SK-N-SH (cell line): ENCODE measurements at regions not wholly inside any gene's neighbourhood (a gene's known extent, or its start where the extent isn't known, plus 50 kb on each side); places are given as distances from the start of the nearest gene placed in this dataset.

Experiments used
- CTCF ChIA-PET: fragments of 300-600, 350-600 bp; formaldehyde crosslinking; extraction: SDS; loops from one replicate; lab custom pipeline; 2021; lab: Yijun Ruan, JAX
- POLR2A ChIA-PET: fragments of 350-600 bp; sonication (Branson Sonifier 250); formaldehyde crosslinking; extraction: SDS; loops from one replicate; lab custom pipeline; 2020; ENCODE audit warnings: antibody characterized with exemption, inconsistent platforms; lab: Yijun Ruan, JAX
- DNase-seq: peaks from one replicate; pipeline ENCODE4 v3.0.0; 2012
- H2AFZ ChIP-seq: fragments of 200-600 bp; sonication (generic); 2 replicates; pipeline ENCODE4 v1.8.1; 2016; ENCODE audit warnings: antibody characterized with exemption, mild to moderate bottlenecking, low read depth
- H3F3A ChIP-seq: fragments of 200-600 bp; sonication (generic); replicated peaks from 2 replicates; pipeline ENCODE3; 2016; ENCODE audit warnings: antibody characterized with exemption, mild to moderate bottlenecking; ENCODE audit not compliant: insufficient read depth
- H3K27ac ChIP-seq, 2 experiments: fragments of 200-500 bp in 1 of 2; fragments of 200-600 bp in 1 of 2; sonication (Bioruptor generic) in 1 of 2; sonication (generic), shearing (Covaris generic) in 1 of 2; 2 replicates each; pipeline versions ENCODE4 v1.5.1 to v1.6.1; 2014 to 2016; ENCODE audit warnings: low read depth in 2 of 2, inconsistent platforms in 1 of 2, low read length in 1 of 2, mild to moderate bottlenecking in 1 of 2, mixed read lengths in 1 of 2
- H3K27me3 ChIP-seq: fragments of 200-600 bp; sonication (generic), shearing (Covaris generic); 2 replicates; pipeline ENCODE4 v1.6.1; 2016; ENCODE audit warnings: mixed run types; ENCODE audit not compliant: insufficient read depth
- H3K36me3 ChIP-seq, 2 experiments: fragments of 200-500 bp in 1 of 2; fragments of 200-600 bp in 1 of 2; sonication (Bioruptor generic) in 1 of 2; sonication (generic) in 1 of 2; replicated peaks in 1 of 2; 2 replicates each; pipeline versions ENCODE3 to v1.5.1; 2014 to 2016; ENCODE audit warnings: low read length in 1 of 2, mild to moderate bottlenecking in 1 of 2; ENCODE audit not compliant: insufficient read depth in 2 of 2, control insufficient read depth in 1 of 2
- H3K4me1 ChIP-seq, 2 experiments: fragments of 200-500 bp in 1 of 2; fragments of 200-600 bp in 1 of 2; sonication (Bioruptor generic) in 1 of 2; sonication (generic), shearing (Covaris generic) in 1 of 2; 2 replicates each; pipeline versions ENCODE4 v1.5.1 to v1.6.1; 2014 to 2016; ENCODE audit warnings: low read depth in 1 of 2, low read length in 1 of 2, mixed run types in 1 of 2; ENCODE audit not compliant: insufficient read depth in 2 of 2, control insufficient read depth in 1 of 2
- H3K4me2 ChIP-seq: fragments of 200-600 bp; sonication (generic), shearing (Covaris generic); 2 replicates; pipeline ENCODE4 v1.6.1; 2017; ENCODE audit warnings: mixed run types
- H3K4me3 ChIP-seq, 2 experiments: fragments of 200-500 bp in 1 of 2; fragments of 200-600 bp in 1 of 2; sonication (Bioruptor generic) in 1 of 2; sonication (generic), shearing (Covaris generic) in 1 of 2; 2 replicates each; pipeline versions ENCODE4 v1.5.1 to v1.8.1; 2014 to 2016; ENCODE audit warnings: low read depth in 2 of 2, inconsistent platforms in 1 of 2, low read length in 1 of 2, mild to moderate bottlenecking in 1 of 2, mixed read lengths in 1 of 2, moderate library complexity in 1 of 2
- H3K79me2 ChIP-seq: fragments of 200-600 bp; sonication (generic); 2 replicates; pipeline ENCODE4 v1.8.1; 2017; ENCODE audit warnings: mild to moderate bottlenecking; ENCODE audit not compliant: insufficient read depth
- H3K9ac ChIP-seq: fragments of 200-600 bp; sonication (generic); 2 replicates; pipeline ENCODE4 v1.6.1; 2017; ENCODE audit warnings: mixed run types
- H3K9me2 ChIP-seq: fragments of 200-600 bp; sonication (generic); 2 replicates; pipeline ENCODE4 v1.6.1; 2017; ENCODE audit warnings: mixed run types
- H3K9me3 ChIP-seq: fragments of 200-600 bp; sonication (generic); 2 replicates; pipeline ENCODE4 v1.6.1; 2017; ENCODE audit warnings: mixed run types, mild to moderate bottlenecking, moderate library complexity
- H4K20me1 ChIP-seq: fragments of 200-600 bp; sonication (generic); 2 replicates; pipeline ENCODE4 v1.6.1; 2017; ENCODE audit warnings: mild to moderate bottlenecking, mixed run types; ENCODE audit not compliant: insufficient read depth
- CHD2 ChIP-seq: fragments of 150-350 bp; IDR thresholded peaks from 2 replicates; pipeline ENCODE4 v1.6.1; 2018; ENCODE audit warnings: low read length; ENCODE audit not compliant: partially characterized antibody
- CTCF ChIP-seq: fragments of 200-600 bp; sonication (generic); IDR thresholded peaks from 2 replicates; pipeline ENCODE4 v1.6.1; 2017; ENCODE audit warnings: antibody characterized with exemption, mild to moderate bottlenecking, moderate library complexity
- FOSL2 ChIP-seq: IDR thresholded peaks from 2 replicates; pipeline ENCODE4 v1.4.0; 2012; ENCODE audit warnings: low read depth, mild to moderate bottlenecking, moderate library complexity, borderline replicate concordance
- FOXJ3 ChIP-seq: sonication (generic); formaldehyde crosslinking; IDR thresholded peaks from 2 replicates; pipeline ENCODE4 v1.5.1; 2020; ENCODE audit warnings: mild to moderate bottlenecking, missing genetic modification reagents
- GABPA ChIP-seq: IDR thresholded peaks from 2 replicates; pipeline ENCODE4 v1.4.0; 2012; ENCODE audit warnings: low read depth, mild to moderate bottlenecking
- GATA2 ChIP-seq: sonication (generic); formaldehyde crosslinking; IDR thresholded peaks from 2 replicates; pipeline ENCODE4 v1.5.0; 2020; ENCODE audit warnings: mild to moderate bottlenecking, missing genetic modification reagents
- IRF3 ChIP-seq: fragments of 150-350 bp; IDR thresholded peaks from 2 replicates; pipeline ENCODE4 v1.6.1; 2016; ENCODE audit warnings: mild to moderate bottlenecking, low read depth, low read length
- JUND ChIP-seq: IDR thresholded peaks from 2 replicates; pipeline ENCODE4 v1.4.0; 2012
- MXI1 ChIP-seq: IDR thresholded peaks from 2 replicates; pipeline ENCODE4 v1.6.1; 2012; ENCODE audit warnings: mild to moderate bottlenecking, low read depth, low read length, improper control_type of control experiment
- PBX3 ChIP-seq: IDR thresholded peaks from 2 replicates; pipeline ENCODE4; 2012
- RCOR1 ChIP-seq: fragments of 150-350 bp; IDR thresholded peaks from 2 replicates; pipeline ENCODE4 v1.6.1; 2017; ENCODE audit warnings: antibody characterized with exemption, low read length
- RFX5 ChIP-seq: IDR thresholded peaks from 2 replicates; pipeline ENCODE4 v1.6.1; 2012; ENCODE audit warnings: mild to moderate bottlenecking, improper control_type of control experiment, low read length
- RXRA ChIP-seq: IDR thresholded peaks from 2 replicates; pipeline ENCODE4 v1.4.0; 2012; ENCODE audit warnings: low read depth, mild to moderate bottlenecking, borderline replicate concordance
- SMC3 ChIP-seq: IDR thresholded peaks from 2 replicates; pipeline ENCODE4 v1.6.1; 2012; ENCODE audit warnings: low read depth, low read length, improper control_type of control experiment
- TAF1 ChIP-seq: IDR thresholded peaks from 2 replicates; pipeline ENCODE4 v1.6.1; 2012; ENCODE audit warnings: low read depth, mild to moderate bottlenecking, low read length, moderate library complexity, borderline replicate concordance
- TF ChIP-seq, protein P1 (sequence below): fragments of 150-350 bp; IDR thresholded peaks from 2 replicates; pipeline ENCODE4 v1.6.1; 2017; ENCODE audit warnings: antibody characterized with exemption, low read length, low read depth, borderline replicate concordance

- CTCF ChIA-PET: interaction anchor here (0.6 kb wide), 1 partner anchor 543 kb away, joined by 3 read pairs; no protein-coding TSS in a partner anchor
- H3K4me3 ChIP-seq: no peak overlapping the region
- H3K27ac ChIP-seq: no peak overlapping the region
- peaks cover 3% of the 10 kb centered on the region; the same call in 1 of the 2 replicates for H3K9me2 ChIP-seq
- TF ChIP-seq MXI1 (no peak), JUND (no peak), IRF3 (no peak), CHD2 (no peak), GABPA (no peak), RFX5 (no peak), RCOR1 (no peak), CTCF (no peak), RXRA (no peak), FOXJ3 (CRISPR knock-in tag) (no peak), SMC3 (no peak), TAF1 (no peak), PBX3 (no peak), GATA2 (CRISPR knock-in tag) (no peak), FOSL2 (no peak)
- TF ChIP-seq, protein P1, sequence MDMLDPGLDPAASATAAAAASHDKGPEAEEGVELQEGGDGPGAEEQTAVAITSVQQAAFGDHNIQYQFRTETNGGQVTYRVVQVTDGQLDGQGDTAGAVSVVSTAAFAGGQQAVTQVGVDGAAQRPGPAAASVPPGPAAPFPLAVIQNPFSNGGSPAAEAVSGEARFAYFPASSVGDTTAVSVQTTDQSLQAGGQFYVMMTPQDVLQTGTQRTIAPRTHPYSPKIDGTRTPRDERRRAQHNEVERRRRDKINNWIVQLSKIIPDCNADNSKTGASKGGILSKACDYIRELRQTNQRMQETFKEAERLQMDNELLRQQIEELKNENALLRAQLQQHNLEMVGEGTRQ: no peak
- H3K9ac ChIP-seq: no peak overlapping the region
- no peak for DNase-seq
- H3K4me1 ChIP-seq: no peaks in the 10 kb centered on the region
- no peaks in the 10 kb centered on the region for H3K36me3 ChIP-seq
- H3K79me2 ChIP-seq: no peaks in the 10 kb centered on the region
- no peaks in the 10 kb centered on the region for H3K27me3 ChIP-seq
- H3K9me3 ChIP-seq: no peaks in the 10 kb centered on the region
- no peaks in the 10 kb centered on the region for H3F3A ChIP-seq
- POLR2A ChIA-PET: no interaction called here
- H2AFZ ChIP-seq: no peak overlapping the region
- H3K4me2 ChIP-seq: no peak overlapping the region
- no peaks in the 10 kb centered on the region for H4K20me1 ChIP-seq
These were observed 156.1 kb upstream of the PTPRK start for GRCh38 chr6:128676456-128676855.
